K562 (cell line): ENCODE measurements at regions not wholly inside any gene's neighbourhood (a gene's known extent, or its start where the extent isn't known, plus 50 kb on each side); places are given as distances from the start of the nearest gene placed in this dataset.

Experiments
- CBFA2T2 ChIP-seq: fragments of 450-650 bp; conservative IDR thresholded peaks from 2 replicates; pipeline ENCODE4 v1.6.1; 2017; ENCODE audit warnings: mild to moderate bottlenecking
- CREM ChIP-seq: IDR thresholded peaks from 2 replicates; pipeline ENCODE4 v1.6.1; 2014; ENCODE audit warnings: antibody characterized with exemption, low read depth
- EZH2 ChIP-seq: IDR thresholded peaks from 2 replicates; pipeline ENCODE4 v1.6.1; 2012; ENCODE audit warnings: low read depth, mild to moderate bottlenecking, inconsistent platforms, low read length, borderline replicate concordance
- FOXK1 ChIP-seq: sonication (generic); formaldehyde crosslinking; IDR thresholded peaks from 2 replicates; pipeline ENCODE4 v1.8.0; 2022; ENCODE audit warnings: missing genetic modification reagents, mild to moderate bottlenecking, borderline replicate concordance
- HCFC1 ChIP-seq: IDR thresholded peaks from 2 replicates; pipeline ENCODE4 v1.6.1; 2012; ENCODE audit warnings: low read depth, low read length, improper control_type of control experiment
- HDAC6 ChIP-seq: IDR thresholded peaks from 2 replicates; pipeline ENCODE4 v1.6.1; 2012; ENCODE audit warnings: low read depth, mild to moderate bottlenecking, control low read depth, inconsistent platforms, low read length, moderate library complexity
- PHF21A ChIP-seq: fragments of 450-650 bp; IDR thresholded peaks from 2 replicates; pipeline ENCODE4 v1.6.1; 2017; ENCODE audit warnings: low read depth, borderline replicate concordance
- POLR2A ChIP-seq: fragments of 450-650 bp; conservative IDR thresholded peaks from 2 replicates; pipeline ENCODE4 v1.6.1; 2016
- SMARCA4 ChIP-seq: fragments of 450-650 bp; IDR thresholded peaks from 2 replicates; pipeline ENCODE4 v1.6.1; 2016
- STAT5B ChIP-seq: fragments of 250-450 bp; sonication (Bioruptor Pico); IDR thresholded peaks from 2 replicates; pipeline ENCODE4 v1.8.0; 2021; ENCODE audit warnings: mild to moderate bottlenecking, inconsistent platforms
- ZNF384 ChIP-seq: IDR thresholded peaks from 2 replicates; pipeline ENCODE4 v1.6.1; 2012; ENCODE audit warnings: low read depth, low read length, improper control_type of control experiment

DNA sequence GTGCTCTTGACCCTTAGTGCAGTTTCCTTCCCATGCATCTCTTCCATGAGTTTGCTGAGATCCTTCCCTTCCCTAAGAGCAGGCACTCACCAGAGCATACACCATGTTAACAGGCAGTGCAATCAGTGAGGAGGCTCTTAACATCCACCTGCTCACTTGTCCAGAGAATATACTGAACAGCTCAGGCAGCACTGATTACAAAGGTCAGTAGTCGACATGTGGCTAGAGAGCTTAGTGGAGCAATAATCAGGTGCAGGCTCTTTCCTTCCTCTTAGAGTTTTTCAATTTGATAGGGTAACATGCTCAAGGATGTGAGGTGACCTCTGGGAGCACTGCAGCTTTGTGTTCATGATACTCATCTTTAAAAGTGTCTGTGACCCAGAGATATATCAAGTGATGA, 144.1 kb upstream of the SETBP1 start:
- TF ChIP-seq HCFC1 (no peak), POLR2A (no peak), STAT5B (CRISPR knock-in tag) (no peak), FOXK1 (CRISPR knock-in tag) (no peak), CBFA2T2 (no peak), CREM (no peak), SMARCA4 (no peak), PHF21A (no peak), EZH2 (no peak), ZNF384 (no peak), HDAC6 (no peak)
